Memory B cell (primary cell): ENCODE measurements at regions not wholly inside any gene's neighbourhood (a gene's known extent, or its start where the extent isn't known, plus 50 kb on each side); places are given as distances from the start of the nearest gene placed in this dataset.

ENCODE experiments used
- ATAC-seq: fragments of 150-1000 bp; cut with Tn5 transposase; 2 replicates; pipeline ENCODE4 v1.10.0; 2021; ENCODE audit warnings: low read depth, mild to moderate bottlenecking, moderate library complexity
- DNase-seq, 2 donors: peaks; one replicate each; pipeline ENCODE4 v3.0.0; 2022; ENCODE audit warnings: low spot score in 2 of 2
- H3K27ac Mint-ChIP-seq: one replicate; pipeline ENCODE4 v1.8.0; 2022; ENCODE audit warnings: mild to moderate bottlenecking, moderate library complexity, mixed read lengths
- H3K27me3 Mint-ChIP-seq: one replicate; pipeline ENCODE4 v1.8.0; 2022; ENCODE audit warnings: mixed read lengths
- H3K36me3 Mint-ChIP-seq: one replicate; pipeline ENCODE4 v1.8.0; 2022; ENCODE audit warnings: mild to moderate bottlenecking, mixed read lengths
- H3K4me1 Mint-ChIP-seq: one replicate; pipeline ENCODE4 v1.8.0; 2022; ENCODE audit warnings: mixed read lengths
- H3K4me3 Mint-ChIP-seq: one replicate; pipeline ENCODE4 v1.8.0; 2022; ENCODE audit warnings: mild to moderate bottlenecking, moderate library complexity, mixed read lengths
- H3K9me3 Mint-ChIP-seq: one replicate; pipeline ENCODE4 v1.8.0; 2022; ENCODE audit warnings: mixed read lengths

- ATAC-seq (no peak), DNase-seq (no peak)
- H3K4me1 Mint-ChIP-seq: no peaks in the 10 kb centered on the region
- H3K27me3 Mint-ChIP-seq: peaks cover 14% of the 10 kb centered on the region
- H3K27ac Mint-ChIP-seq: no peak overlapping the region
- H3K9me3 Mint-ChIP-seq: no peaks in the 10 kb centered on the region
- no peak overlapping the region for H3K4me3 Mint-ChIP-seq
- no peaks in the 10 kb centered on the region for H3K36me3 Mint-ChIP-seq
Observed at GRCh38 chr2:238797537-238797936, 50.3 kb upstream of the TWIST2 start.
